ENCODE measurements at regions not wholly inside any gene's neighbourhood (a gene's known extent, or its start where the extent isn't known, plus 50 kb on each side); places are given as distances from the start of the nearest gene placed in this dataset.
"Not testable (repeated sequence)": the region's sequence is repeated elsewhere in the genome, so short reads cannot be mapped to it uniquely, and the experiment has no call there.

DNA sequence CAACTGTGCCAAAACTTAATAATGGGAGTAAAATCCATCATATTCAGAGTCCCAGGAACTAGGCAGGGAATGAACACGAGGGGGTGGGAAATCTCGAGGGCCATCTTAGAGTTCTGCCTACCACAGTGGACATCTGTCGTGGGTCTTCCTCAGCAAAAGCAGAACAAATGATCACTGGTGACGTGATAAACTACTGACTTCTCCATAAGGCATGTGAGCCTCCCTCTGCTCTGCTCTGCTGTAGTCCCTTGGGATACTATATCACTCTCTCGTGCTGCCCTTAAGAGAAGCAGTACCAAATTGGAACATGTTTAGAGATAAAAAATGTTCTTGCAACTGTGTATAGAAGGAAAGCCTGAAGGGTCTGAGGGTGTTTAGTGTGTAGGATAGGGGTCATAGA lies 180.5 kb downstream of the SPDYE17 start:
- DNase-seq: not testable (repeated sequence)

DNA sequence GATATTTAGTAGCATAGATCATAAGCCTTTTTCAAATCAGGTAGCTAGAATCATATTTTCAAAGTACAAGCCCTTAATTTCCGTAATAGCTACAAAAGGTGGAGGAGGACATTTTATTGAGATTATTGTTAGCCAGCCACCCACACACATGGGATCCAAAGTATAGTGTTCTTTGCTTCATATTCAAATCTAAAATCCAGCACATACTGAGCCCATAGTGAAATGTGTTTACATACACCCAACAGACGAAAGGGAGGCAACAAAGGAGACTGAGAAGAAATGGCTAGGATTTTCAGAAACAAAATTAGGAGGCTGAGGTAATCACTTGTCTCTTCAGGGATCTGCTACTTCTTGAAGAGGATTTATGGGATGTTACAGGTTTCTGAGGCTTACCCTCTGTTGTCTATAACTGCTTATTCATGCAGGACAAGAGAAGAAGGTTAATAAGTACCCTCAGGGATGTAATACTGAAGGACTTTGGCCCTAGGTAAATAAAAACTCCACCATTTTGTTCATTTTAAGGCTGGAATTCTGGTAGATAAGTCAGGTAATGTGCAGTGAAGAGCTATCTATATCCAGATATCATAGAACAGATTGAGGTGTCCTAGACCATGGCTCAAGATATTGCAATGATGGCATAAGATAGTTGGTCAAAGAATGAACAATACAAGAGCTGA lies 182.1 kb downstream of the SPDYE17 start:
- DNase-seq: not testable (repeated sequence)

DNA sequence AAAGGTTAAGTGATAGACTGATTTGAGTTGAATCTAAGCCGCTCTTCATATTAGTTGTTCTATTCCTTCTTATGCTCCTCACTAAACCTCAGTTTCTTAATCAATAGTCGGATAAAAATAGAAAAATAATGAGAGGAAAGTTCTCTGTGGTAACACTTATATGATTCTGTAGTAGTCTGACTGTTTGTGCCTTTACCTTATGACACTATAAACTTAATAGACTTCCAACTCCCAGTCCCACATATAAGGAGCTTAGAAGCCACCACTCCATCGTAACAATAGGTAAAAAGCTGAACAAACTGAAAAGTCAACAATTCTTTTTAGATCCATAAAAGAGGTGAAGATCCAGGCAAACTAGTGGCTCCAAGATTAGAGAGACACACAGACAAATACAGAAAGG lies 192.3 kb downstream of the SPDYE17 start:
- DNase-seq: not testable (repeated sequence)

DNA sequence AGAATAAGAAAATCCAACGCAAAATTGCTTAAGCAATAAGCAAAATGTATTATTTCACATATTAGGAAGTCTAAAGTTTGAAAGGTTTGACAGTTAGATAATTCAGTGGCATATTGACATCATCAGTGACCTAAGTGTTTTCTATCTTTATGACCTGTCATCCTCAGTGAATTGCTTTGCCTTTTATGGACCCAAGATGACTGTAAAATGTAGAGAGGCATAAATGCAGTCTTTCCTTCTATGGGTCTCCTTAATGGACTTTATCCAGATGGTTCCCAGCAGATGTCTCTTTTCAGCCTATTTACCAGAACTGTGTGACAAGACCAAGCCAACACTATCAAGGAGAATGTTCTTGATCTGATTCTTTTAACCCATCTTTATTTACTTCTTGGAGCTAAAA lies 192.9 kb downstream of the SPDYE17 start:
- not testable (repeated sequence) for DNase-seq

DNA sequence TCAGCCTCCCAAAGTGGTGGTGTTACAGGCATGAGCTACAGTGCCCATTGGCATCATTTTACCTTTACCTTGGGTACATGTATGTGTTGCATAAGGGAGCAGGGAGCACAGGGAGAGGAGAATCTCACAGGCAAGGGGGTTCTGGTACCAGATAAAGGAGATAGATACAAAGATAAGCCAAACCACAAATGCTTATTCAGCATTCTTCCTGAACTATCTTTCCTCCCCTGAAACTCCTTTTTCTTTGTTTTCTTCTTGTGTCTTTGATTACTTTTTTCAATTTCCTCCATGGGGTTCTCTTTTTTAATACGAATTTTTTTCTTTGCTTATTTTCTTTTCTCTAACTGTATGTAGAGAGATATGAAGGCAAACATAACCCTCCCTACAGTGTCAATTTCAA lies 193.8 kb downstream of the SPDYE17 start:
- not testable (repeated sequence) for DNase-seq

DNA sequence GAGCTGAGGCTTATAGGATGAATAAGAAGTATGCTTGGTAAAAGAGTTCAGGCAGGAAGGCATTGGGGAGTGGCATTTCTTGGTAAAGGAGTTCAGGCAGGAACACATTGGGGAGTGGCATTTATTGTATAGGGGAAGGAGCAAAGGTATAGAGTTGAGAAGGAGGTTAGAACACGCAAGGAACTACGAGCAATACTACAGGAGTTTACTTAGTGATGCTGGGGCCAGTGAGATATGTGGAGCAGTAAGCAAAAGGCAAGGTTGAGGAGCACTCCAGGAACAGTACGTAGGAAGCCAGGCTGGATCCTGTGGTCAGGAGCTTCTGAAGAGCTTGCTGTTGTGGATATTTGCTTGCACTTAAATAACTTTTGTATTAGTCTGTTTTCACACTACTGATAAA lies 202.2 kb upstream of the POMZP3 start:
- not testable (repeated sequence) for DNase-seq

DNA sequence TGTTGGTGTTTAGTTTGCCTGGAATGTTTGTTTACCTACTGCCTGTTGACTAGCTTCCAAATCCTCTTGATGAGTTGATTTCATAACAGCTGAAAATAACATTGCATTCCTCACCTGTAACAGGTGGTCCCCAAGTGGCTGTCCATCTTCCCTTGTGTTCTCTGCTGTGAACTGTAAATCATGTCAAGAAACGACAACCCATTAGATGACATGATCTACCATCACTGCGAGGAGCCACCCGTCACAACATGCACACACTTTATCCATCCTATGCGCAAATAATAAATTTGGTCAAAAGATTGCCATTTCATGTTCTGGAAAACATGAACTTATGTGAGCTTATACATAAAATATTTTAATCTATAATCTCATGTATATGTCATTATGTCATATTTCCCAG lies 199.1 kb upstream of the POMZP3 start:
- not testable (repeated sequence) for DNase-seq

DNA sequence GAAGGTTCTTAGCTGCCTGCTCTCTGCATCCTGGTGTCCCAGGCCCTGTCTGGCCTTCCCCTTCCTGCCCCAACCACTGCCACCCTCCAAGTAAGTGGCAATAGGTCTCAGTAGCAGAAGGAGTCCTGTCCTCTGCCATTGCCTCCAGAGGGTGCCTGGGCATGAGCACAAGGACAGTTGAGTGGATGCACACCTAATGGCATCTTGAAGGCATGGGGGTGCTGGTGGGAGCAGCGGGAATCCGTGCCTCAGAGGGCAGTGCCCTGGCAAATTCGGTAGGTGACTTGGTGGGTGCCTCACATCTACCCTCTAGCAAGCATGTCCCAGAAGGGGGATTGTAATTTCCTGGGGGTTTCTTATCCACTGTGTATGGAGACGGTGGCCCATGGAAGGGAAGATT lies 182.8 kb upstream of the POMZP3 start:
- not testable (repeated sequence) for DNase-seq

DNA sequence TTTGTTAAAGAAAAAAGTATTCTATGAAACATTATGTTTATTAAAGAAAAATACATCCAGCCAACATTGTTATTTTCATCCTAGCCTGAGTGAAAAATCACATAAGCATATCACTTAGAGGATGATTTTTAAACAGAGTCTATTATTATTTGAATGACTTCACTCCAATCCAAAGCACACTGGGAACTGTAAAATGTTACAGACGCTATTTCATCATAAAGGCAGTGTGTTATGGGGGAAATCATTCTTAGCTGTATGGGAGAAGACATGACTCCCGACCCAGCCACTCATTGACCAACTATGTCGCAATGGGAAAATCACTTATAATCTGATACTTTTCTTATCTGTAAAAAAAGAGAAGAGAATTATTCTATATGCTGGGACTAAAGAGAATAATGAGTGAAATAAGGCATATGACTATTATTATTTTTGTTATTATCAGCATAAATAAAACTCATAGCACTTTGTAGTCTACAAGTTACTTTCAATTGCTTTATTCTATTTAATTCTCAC lies 180.6 kb upstream of the POMZP3 start:
- not testable (repeated sequence) for DNase-seq

DNA sequence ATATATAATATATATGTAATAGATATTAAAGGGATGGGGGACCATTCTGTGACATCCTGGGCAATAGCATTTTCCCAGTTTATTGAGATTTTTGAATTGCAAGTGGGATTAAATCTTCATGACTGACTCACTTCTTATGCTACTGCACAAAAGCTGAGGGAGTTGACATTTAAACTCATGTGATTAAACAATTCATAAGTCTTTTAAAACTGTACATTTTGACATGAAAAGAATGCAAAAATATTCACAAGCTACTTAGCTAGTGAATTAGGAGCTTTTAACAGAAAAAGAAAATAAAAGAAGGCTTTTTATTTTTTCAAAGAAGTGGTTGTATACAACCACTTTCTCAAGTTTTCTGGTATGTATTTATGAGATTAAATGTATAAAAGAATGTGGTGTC lies 179.4 kb upstream of the POMZP3 start:
- not testable (repeated sequence) for DNase-seq

DNA sequence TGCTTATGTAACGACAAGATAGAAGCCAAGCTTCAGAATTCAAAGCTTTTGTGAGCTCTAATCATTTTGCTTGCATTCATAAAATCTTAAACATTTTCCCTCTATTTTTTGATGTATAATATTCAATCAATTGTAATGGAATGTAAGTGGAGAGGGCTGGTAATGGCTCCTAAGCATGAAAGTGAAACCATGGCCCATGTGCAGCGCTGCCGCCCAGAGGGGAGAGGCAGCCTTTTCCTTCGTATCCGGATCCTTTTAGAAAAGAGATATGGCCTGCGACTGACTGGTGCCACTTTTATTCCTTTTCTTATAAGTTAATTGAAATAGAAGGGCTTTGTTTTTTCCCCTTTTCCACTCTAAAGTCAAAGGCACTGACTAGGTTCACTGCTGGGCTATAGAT lies 178.9 kb upstream of the POMZP3 start:
- not testable (repeated sequence) for DNase-seq

DNA sequence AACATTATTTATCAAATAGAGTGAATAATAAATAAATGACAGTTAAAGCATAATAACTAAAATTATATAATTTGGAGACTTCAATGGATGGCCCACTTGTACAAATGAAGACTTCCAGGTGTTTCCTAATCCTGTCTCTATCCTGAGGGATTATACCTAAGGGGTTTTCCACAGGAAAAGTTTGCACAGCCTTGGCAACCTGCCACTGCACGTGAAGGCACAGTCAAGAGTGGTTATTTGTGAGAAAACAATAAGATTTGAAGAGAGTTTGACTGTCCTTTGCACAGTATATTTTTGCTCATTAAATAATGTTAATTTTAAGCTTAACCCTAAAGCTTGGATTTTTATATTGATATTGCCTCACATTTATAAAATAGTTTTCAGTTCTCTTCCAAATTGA lies 178.2 kb upstream of the POMZP3 start:
- not testable (repeated sequence) for DNase-seq

DNA sequence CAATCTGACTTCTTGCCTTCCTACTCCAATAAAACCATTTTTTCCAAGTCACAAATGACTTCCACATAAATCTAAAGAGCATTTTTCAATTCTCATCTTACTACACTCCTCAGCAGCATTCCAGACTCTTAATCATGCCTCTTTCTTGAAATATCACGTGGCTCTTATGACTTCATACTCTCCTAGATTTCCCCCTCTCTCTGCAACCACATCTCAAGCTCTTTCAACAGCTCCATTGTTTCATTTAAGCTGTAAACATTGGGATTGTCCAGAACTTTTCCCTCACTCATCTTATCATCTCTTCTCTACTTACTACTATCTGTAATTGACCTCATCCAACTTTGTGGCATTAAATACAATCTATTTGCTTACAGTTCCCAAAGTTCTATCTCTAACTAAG lies 170.6 kb upstream of the POMZP3 start:
- DNase-seq: not testable (repeated sequence)

DNA sequence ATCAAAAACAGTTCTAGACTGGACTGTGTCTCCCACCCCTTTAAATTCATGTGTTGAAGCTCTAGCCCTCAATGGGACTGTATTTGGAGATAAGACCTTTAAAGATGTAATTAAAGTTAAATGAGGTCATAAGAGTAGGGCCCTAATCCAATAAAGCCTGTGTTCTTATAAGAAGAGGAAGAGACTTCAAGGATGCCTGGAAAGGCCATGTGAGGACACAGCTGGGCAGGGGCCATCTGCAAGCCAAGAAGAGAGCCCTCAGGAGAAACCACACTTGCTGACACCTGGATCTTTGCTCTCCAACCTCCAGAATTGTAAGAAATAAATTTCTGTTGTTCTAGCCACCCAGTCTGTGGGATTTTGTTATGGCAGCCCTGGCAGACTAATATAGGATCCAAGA lies 153.6 kb upstream of the POMZP3 start:
- not testable (repeated sequence) for DNase-seq

DNA sequence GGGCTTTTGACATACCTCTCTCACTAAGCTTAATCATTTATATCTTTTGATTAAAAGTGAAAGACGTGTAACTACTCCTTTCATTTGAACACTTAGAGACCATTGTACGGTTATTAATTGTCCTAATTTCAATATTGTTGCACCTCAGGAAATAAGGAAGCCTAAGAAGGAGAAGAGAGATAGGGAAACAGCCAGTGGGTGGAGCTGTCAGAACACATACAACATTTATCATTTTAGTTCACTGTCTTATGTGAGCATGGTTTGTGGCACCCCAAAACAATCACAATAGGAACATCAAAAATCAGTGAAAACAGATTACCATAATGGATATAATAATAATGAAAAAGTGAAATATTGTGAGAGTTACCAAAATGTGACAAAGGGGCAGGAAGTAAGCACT lies 147.2 kb upstream of the POMZP3 start:
- not testable (repeated sequence) for DNase-seq

DNA sequence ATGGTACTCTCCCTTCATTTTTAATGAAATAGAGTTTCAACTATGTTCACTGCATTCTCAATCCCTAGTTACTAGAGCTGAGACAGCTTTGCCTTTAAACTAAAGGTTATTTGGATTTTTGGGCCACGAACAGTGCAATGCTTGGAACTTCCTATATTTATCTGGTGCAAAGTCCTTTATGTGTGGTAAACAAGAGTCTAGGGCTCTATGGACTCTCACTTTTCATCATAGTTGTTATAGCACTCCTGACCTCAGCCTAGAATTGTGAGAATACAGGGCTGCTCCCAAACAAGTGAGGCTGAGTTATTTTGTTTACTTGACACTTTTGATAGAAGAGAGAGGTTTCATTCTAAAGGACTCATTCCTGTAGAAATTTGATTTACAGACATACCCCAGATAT lies 144.9 kb upstream of the POMZP3 start:
- not testable (repeated sequence) for DNase-seq

DNA sequence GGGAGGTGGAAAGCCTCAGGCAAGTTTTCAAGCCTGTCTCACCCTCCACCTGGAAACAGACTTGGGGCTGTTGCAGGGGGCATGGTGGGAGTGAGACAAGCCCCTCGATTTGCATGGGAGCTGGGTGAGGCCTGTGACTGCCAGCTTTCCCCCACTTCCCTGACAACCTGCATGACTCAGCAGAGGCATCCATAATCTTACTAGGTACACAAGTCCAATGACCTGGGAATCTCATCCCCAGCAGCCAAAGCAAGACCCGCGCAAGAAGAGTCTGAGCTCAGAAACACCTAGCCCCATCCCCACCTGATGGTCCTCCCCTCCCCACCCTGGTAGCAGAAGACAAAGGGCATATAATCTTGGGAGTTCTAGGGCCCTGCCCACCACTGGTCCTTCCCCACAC lies 136.9 kb upstream of the POMZP3 start:
- DNase-seq: not testable (repeated sequence)

DNA sequence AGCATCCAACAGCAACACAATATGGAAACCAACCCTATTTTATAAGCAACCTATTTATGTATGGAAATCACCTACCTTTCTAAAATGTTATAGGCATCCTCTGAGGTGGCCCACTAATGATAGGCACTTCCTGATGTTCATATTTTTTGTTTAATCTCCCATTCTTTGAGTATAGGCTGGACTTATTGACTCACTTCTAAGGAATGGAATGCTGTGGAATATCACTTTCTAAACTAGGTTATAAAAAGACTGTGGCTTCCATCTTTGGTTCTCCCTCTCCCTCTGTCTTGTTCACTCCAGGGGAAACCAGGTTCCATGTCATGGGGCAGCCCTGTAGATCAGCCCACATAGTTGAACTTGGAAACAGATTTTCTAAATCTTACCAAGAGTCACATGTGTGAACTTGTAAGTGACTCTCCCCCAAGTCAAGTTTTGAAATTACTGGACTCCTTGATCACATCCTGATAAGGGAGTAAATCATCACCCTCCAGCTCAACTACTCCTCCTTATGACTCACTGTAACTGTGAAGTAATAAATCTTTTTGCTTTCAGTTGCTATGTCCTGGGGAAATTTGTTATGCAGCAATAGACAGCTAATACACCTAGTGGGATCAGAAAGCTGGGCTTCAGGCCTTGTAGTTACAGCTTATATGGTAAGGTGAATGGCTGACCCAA lies 133.6 kb upstream of the POMZP3 start:
- DNase-seq: not testable (repeated sequence)

DNA sequence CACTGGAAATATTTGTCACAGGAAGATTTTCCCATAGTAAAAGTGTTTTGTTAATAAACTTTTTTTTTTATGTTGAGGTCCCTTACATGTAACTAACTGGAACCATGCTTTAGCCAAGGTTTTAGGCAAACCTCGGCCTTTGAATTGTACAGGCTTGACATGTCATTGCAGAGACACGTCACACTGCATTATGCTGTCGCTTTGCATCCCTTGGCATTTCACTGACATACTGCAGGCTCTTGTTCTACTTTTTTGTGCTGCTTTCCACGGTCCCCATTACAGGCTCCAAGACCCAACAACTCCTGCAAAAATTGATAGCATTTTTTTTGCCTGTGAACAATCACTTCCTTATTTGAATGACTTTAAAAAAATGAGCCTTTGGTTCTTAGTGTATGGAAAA lies 112.5 kb upstream of the POMZP3 start:
- DNase-seq: not testable (repeated sequence)

DNA sequence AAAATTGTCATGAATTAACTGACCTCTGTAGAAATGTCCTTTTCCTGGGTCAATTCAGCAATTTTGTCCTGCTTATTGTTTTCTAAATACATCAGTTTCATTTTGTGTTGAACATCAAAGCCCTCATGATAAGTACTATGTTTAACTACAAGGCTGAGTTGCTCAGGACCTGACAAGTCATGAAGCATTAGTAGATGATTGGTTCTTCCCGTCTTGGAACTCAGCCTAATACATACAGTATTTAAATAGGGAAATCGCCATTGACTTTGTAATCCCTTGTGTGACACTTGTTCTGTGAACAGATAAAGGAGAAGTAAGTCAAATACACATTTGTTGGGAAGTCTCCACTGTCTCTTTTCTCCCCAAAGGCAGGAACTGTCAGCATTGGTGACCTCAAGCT lies 109.6 kb upstream of the POMZP3 start:
- DNase-seq: not testable (repeated sequence)

DNA sequence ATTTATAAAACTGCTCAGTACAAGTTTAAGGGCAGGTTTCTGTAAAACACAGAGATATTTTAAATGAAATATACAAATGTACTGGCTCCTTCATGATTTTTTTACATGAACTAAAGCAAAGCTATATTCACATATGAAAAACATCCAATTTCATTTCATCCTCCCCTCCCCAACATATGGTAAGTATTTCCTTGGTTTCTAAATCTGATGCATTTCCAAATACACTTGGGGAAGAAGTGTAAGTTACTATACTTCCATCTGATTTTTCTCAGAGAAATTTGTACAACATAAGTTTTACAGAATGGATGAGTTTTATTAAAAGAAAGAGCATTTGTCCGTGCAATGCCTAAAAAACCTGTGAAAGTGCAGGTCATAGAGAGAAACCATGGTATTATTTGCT lies 109.0 kb upstream of the POMZP3 start:
- DNase-seq: not testable (repeated sequence)

DNA sequence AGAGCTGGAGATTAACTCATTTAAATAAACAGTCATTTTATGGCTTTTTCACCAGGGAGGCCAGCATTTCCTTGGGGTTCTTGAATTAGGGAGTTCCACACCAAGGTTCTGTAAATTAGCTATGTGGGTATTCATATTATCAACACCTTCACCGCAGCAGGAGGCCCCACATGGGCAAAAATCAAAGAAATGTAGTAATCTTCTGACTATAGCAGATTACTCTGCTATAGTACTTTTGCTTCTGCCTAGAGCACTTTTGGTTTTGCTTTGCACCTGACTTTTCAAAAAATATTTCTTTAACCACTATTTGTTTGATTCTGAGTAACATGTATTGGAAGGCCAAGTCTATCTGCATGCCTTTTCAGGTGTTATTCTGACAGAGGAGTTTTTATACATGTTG lies 108.6 kb upstream of the POMZP3 start:
- DNase-seq: not testable (repeated sequence)

DNA sequence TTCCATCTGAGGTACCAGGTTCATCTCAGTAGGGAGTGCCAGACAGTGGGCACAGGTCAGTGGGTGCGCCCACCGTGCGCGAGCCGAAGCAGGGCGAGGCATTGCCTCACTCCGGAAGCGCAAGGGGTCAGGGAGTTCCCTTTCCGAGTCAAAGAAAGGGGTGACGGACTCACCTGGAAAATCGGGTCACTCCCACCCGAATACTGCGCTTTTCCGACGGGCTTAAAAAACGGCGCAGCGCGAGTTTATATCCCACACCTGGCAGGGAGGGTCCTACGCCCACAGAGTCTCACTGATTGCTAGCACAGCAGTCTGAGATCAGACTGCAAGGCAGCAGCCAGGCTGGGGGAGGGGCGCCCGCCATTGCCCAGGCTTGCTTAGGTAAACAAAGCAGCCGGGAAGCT lies 101.5 kb upstream of the POMZP3 start:
- DNase-seq: not testable (repeated sequence)
